ENCODE measurements at regions not wholly inside any gene's neighbourhood (a gene's known extent, or its start where the extent isn't known, plus 50 kb on each side); places are given as distances from the start of the nearest gene placed in this dataset.

DNA sequence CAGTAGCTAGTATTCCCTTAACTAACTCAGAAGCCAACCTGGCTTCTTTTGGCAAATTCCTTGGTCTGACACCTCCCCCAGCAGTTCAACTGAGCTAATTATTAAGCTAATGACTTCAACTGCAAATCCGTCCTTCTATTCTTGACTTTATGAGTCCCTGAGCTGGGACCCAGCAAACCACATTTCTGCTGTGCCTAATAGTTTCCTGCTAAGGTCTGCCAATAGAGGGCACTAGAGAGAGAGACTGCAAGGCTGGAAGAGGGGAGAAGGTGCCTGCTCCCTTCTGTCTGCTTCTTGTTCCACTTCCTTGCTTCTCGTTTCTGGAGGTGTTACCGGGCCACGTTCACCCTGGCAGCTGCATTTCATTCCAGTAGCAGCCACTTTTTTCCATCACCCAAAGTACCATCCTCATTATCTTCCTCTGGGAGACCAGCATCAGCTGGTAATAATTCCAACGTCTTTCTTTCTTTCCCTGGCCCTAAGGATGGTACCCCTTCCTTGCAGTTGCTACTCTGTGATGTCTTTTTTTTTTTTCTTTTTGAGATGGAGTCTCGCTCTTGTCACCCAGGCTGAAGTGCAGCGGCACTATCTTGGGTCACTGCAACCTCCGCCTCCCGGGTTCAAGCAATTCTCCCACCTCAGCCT is 352.0 kb downstream of the TNS1 start:
- H3K9me3 ChIP-seq (ENCODE audit: low read length), result no peaks in the 10 kb centered on the region
- peaks cover 9% of the 10 kb centered on the region for H3K4me1 ChIP-seq (ENCODE audit: insufficient read depth, low read length)
- peaks cover 0 to 12% of the 10 kb centered on the region in 2 experiments; a peak in 2 of 5 replicates for H3K27me3 ChIP-seq (ENCODE audit: control insufficient read depth in 1 of 2, insufficient read depth in 2 of 2, low read length in 2 of 2)
- H4K20me1 ChIP-seq (ENCODE audit: insufficient read depth, low read length), result no peaks in the 10 kb centered on the region
- no peaks in the 10 kb centered on the region for H3K79me2 ChIP-seq (ENCODE audit: insufficient read depth, low read length)
- FAIRE-seq, result peak; percentile 92
- ChIA-PET CTCF (ENCODE audit: low intra/inter-chr PET ratio, low total read pairs) (interaction anchor here (1.5 kb wide), 1 partner anchor 63 kb away, joined by 9 read pairs; no protein-coding TSS in a partner anchor), POLR2A (no interaction called here)
- H3K4me3 ChIP-seq (replicated peaks in 1 of 3; ENCODE audit: insufficient read depth in 1 of 3, low read depth in 2 of 3, low read length in 3 of 3), result no peak overlapping the region
- intact Hi-C loops (cut with micrococcal nuclease; ENCODE audit: unreplicated experiment), result loop anchor here (1.0 kb wide), 1 partner anchor 62 kb away; no protein-coding TSS in a partner anchor
- H2AFZ ChIP-seq (ENCODE audit: low read length), result no peak overlapping the region
- H3K36me3 ChIP-seq (replicated peaks in 1 of 2; ENCODE audit: control insufficient read depth in 1 of 2, insufficient read depth in 2 of 2, low read length in 2 of 2), result no peaks in the 10 kb centered on the region
- H3K9ac ChIP-seq (ENCODE audit: insufficient read depth, low read depth, low read length), result no peak overlapping the region
- BruUV-seq (replicated peaks), result no TSS peak
- DNase-seq (ENCODE audit: low spot score), result peak; percentile 59
- no peak overlapping the region for H3K27ac ChIP-seq (ENCODE audit: extremely low read length, insufficient read depth, low read length)
- peak; percentile 92 for ATAC-seq
- H3K4me2 ChIP-seq (ENCODE audit: low read depth, low read length), result no peak overlapping the region
- 38% methylated on average over 9 of the region's 9 CpGs for WGBS (ENCODE audit: low lambda C conversion rate)
- in situ Hi-C loops (cut with HindIII; ENCODE audit: extremely low pct_ligation_motif_present, low pct_unique_long_range_greater_than_20kb), result no loop called here
- TF ChIP-seq NFYB (CRISPR knock-in tag; IDR thresholded peaks at IDR 0.05) (no peak), DNMT1 (CRISPR knock-in tag; IDR thresholded peaks at IDR 0.05) (no peak), SMC3 (IDR thresholded peaks at IDR 0.05; ENCODE audit: low read length) (peak; percentile 58; the same call in 1 of the 2 replicates), XRCC5 (optimal IDR thresholded peaks at IDR 0.05; ENCODE audit: low read length) (peak; percentile 30), TBL1XR1 (IDR thresholded peaks at IDR 0.05; ENCODE audit: borderline replicate concordance, low read length, partially characterized antibody) (no peak), ZNF724P (CRISPR knock-in tag; IDR thresholded peaks at IDR 0.05; ENCODE audit: borderline replicate concordance) (no peak), ZNF563 (CRISPR knock-in tag; IDR thresholded peaks at IDR 0.05) (no peak), FOXA1 (IDR thresholded peaks at IDR 0.05) (no peak), FOXA1 (CRISPR knock-in tag; IDR thresholded peaks at IDR 0.05) (no peak), ATAD3A (CRISPR knock-in tag; IDR thresholded peaks at IDR 0.05) (no peak), SATB2 (CRISPR knock-in tag; IDR thresholded peaks at IDR 0.05) (no peak), RARA (CRISPR knock-in tag; IDR thresholded peaks at IDR 0.05) (no peak), NR2F6 (IDR thresholded peaks at IDR 0.05) (no peak), NR2F6 (CRISPR knock-in tag; IDR thresholded peaks at IDR 0.05) (no peak), ZNF33A (CRISPR knock-in tag; IDR thresholded peaks at IDR 0.05; ENCODE audit: borderline replicate concordance) (no peak)
- TF ChIP-seq, protein P1, sequence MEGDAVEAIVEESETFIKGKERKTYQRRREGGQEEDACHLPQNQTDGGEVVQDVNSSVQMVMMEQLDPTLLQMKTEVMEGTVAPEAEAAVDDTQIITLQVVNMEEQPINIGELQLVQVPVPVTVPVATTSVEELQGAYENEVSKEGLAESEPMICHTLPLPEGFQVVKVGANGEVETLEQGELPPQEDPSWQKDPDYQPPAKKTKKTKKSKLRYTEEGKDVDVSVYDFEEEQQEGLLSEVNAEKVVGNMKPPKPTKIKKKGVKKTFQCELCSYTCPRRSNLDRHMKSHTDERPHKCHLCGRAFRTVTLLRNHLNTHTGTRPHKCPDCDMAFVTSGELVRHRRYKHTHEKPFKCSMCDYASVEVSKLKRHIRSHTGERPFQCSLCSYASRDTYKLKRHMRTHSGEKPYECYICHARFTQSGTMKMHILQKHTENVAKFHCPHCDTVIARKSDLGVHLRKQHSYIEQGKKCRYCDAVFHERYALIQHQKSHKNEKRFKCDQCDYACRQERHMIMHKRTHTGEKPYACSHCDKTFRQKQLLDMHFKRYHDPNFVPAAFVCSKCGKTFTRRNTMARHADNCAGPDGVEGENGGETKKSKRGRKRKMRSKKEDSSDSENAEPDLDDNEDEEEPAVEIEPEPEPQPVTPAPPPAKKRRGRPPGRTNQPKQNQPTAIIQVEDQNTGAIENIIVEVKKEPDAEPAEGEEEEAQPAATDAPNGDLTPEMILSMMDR (CRISPR knock-in tag; IDR thresholded peaks at IDR 0.05), result peak; percentile 82
- TF ChIP-seq, protein P2, sequence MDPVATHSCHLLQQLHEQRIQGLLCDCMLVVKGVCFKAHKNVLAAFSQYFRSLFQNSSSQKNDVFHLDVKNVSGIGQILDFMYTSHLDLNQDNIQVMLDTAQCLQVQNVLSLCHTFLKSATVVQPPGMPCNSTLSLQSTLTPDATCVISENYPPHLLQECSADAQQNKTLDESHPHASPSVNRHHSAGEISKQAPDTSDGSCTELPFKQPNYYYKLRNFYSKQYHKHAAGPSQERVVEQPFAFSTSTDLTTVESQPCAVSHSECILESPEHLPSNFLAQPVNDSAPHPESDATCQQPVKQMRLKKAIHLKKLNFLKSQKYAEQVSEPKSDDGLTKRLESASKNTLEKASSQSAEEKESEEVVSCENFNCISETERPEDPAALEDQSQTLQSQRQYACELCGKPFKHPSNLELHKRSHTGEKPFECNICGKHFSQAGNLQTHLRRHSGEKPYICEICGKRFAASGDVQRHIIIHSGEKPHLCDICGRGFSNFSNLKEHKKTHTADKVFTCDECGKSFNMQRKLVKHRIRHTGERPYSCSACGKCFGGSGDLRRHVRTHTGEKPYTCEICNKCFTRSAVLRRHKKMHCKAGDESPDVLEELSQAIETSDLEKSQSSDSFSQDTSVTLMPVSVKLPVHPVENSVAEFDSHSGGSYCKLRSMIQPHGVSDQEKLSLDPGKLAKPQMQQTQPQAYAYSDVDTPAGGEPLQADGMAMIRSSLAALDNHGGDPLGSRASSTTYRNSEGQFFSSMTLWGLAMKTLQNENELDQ (CRISPR knock-in tag; IDR thresholded peaks at IDR 0.05; ENCODE audit: borderline replicate concordance), result no peak
- TF ChIP-seq, protein P3, sequence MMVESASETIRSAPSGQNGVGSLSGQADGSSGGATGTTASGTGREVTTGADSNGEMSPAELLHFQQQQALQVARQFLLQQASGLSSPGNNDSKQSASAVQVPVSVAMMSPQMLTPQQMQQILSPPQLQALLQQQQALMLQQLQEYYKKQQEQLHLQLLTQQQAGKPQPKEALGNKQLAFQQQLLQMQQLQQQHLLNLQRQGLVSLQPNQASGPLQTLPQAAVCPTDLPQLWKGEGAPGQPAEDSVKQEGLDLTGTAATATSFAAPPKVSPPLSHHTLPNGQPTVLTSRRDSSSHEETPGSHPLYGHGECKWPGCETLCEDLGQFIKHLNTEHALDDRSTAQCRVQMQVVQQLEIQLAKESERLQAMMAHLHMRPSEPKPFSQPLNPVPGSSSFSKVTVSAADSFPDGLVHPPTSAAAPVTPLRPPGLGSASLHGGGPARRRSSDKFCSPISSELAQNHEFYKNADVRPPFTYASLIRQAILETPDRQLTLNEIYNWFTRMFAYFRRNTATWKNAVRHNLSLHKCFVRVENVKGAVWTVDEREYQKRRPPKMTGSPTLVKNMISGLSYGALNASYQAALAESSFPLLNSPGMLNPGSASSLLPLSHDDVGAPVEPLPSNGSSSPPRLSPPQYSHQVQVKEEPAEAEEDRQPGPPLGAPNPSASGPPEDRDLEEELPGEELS (CRISPR knock-in tag; IDR thresholded peaks at IDR 0.05), result no peak
- TF ChIP-seq, protein P4, sequence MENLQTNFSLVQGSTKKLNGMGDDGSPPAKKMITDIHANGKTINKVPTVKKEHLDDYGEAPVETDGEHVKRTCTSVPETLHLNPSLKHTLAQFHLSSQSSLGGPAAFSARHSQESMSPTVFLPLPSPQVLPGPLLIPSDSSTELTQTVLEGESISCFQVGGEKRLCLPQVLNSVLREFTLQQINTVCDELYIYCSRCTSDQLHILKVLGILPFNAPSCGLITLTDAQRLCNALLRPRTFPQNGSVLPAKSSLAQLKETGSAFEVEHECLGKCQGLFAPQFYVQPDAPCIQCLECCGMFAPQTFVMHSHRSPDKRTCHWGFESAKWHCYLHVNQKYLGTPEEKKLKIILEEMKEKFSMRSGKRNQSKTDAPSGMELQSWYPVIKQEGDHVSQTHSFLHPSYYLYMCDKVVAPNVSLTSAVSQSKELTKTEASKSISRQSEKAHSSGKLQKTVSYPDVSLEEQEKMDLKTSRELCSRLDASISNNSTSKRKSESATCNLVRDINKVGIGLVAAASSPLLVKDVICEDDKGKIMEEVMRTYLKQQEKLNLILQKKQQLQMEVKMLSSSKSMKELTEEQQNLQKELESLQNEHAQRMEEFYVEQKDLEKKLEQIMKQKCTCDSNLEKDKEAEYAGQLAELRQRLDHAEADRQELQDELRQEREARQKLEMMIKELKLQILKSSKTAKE (CRISPR knock-in tag; IDR thresholded peaks at IDR 0.05; ENCODE audit: borderline replicate concordance), result no peak
